Peyer's patch (tissue), 4 donors: ENCODE measurements at regions not wholly inside any gene's neighbourhood (a gene's known extent, or its start where the extent isn't known, plus 50 kb on each side); places are given as distances from the start of the nearest gene placed in this dataset.

Source experiments
- DNase-seq, 3 donors: peaks; one replicate each; pipeline ENCODE4 v3.0.0-alpha.2; 2017 to 2019
- H3K27ac ChIP-seq, 4 donors: fragments of 200-600 bp; sonication (generic); one replicate each; pipeline ENCODE4 v1.5.1; 2016 to 2019
- H3K27me3 ChIP-seq, 2 donors: fragments of 200-600 bp; sonication (generic); one replicate each; pipeline ENCODE4 v1.5.1; 2019
- H3K36me3 ChIP-seq, 3 donors: fragments of 200-600 bp; sonication (generic); one replicate each; pipeline ENCODE4 v1.5.1; 2016 to 2019
- H3K4me1 ChIP-seq, 4 donors: fragments of 200-600 bp; sonication (generic); one replicate each; pipeline ENCODE4 v1.5.1; 2016 to 2019
- H3K4me3 ChIP-seq, 4 donors: fragments of 200-600 bp; sonication (generic); 1 replicate in 3 of 4; 2 replicates in 1 of 4; pipeline ENCODE4 v1.5.1; 2016 to 2019; ENCODE audit warnings: mild to moderate bottlenecking in 1 of 4
- H3K9me3 ChIP-seq, 4 donors: fragments of 200-600 bp; sonication (generic); one replicate each; pipeline ENCODE4 v1.5.1; 2016 to 2019; ENCODE audit warnings: mild to moderate bottlenecking in 1 of 4
- CTCF ChIP-seq, 6 experiments: fragments of 450-650 bp in 4 of 6; fragments of 200-600 bp in 2 of 6; sonication (generic) in 1 of 6; IDR thresholded peaks; one replicate each; pipeline ENCODE4 v1.5.1; 2017 to 2019; ENCODE audit warnings: antibody characterized with exemption in 6 of 6, mild to moderate bottlenecking in 3 of 6, moderate library complexity in 1 of 6
- POLR2A ChIP-seq, 2 donors: fragments of 450-650 bp; IDR thresholded peaks; one replicate each; pipeline ENCODE4 v1.5.1; 2017; ENCODE audit warnings: antibody characterized with exemption in 2 of 2, mild to moderate bottlenecking in 2 of 2, moderate library complexity in 2 of 2

GRCh38 chr4:8790749-8791148, 80.9 kb downstream of the HMX1 start:
- H3K27me3 ChIP-seq: no peaks in the 10 kb centered on the region
- no peaks in the 10 kb centered on the region for H3K9me3 ChIP-seq
- H3K4me3 ChIP-seq: no peak overlapping the region
- no peak overlapping the region for H3K27ac ChIP-seq
- H3K4me1 ChIP-seq: no peaks in the 10 kb centered on the region
- TF ChIP-seq POLR2A (IDR thresholded peaks at IDR 0.05): no peak
- H3K36me3 ChIP-seq: no peaks in the 10 kb centered on the region
- no peak for DNase-seq

- H3K27me3 ChIP-seq: no peaks in the 10 kb centered on the region
- H3K36me3 ChIP-seq: no peaks in the 10 kb centered on the region
- H3K9me3 ChIP-seq: no peaks in the 10 kb centered on the region
- H3K4me3 ChIP-seq: no peak overlapping the region
- no peaks in the 10 kb centered on the region for H3K4me1 ChIP-seq
- no peak overlapping the region for H3K27ac ChIP-seq
- TF ChIP-seq POLR2A (IDR thresholded peaks at IDR 0.05) (no peak), CTCF (IDR thresholded peaks at IDR 0.05) (no peak)
- no peak for DNase-seq
These were observed 83.5 kb downstream of the HMX1 start for GRCh38 chr4:8788174-8788573.

- TF ChIP-seq CTCF (IDR thresholded peaks at IDR 0.05) (no peak), POLR2A (IDR thresholded peaks at IDR 0.05) (no peak)
These were observed 85.5 kb downstream of the HMX1 start for GRCh38 chr4:8786166-8786565.

GRCh38 chr4:8785656-8786142, 85.9 kb downstream of the HMX1 start:
- no peak for TF ChIP-seq CTCF (IDR thresholded peaks at IDR 0.05)
- TF ChIP-seq POLR2A (IDR thresholded peaks at IDR 0.05): no peak
- no peak for DNase-seq
- Histone ChIP-seq H3K27me3 (no peaks in the 10 kb centered on the region), H3K4me1 (no peaks in the 10 kb centered on the region), H3K36me3 (no peaks in the 10 kb centered on the region), H3K4me3 (no peak overlapping the region), H3K27ac (no peak overlapping the region), H3K9me3 (no peaks in the 10 kb centered on the region)

More at GRCh38 chr4:8786166-8786565, 85.5 kb downstream of the HMX1 start:
- Histone ChIP-seq H3K4me1 (no peaks in the 10 kb centered on the region), H3K27ac (no peak overlapping the region), H3K36me3 (no peaks in the 10 kb centered on the region), H3K27me3 (no peaks in the 10 kb centered on the region), H3K4me3 (no peak overlapping the region), H3K9me3 (no peaks in the 10 kb centered on the region)
- DNase-seq: no peak

GRCh38 chr4:8783736-8784135, 87.9 kb downstream of the HMX1 start:
- Histone ChIP-seq H3K4me1 (no peaks in the 10 kb centered on the region), H3K27me3 (no peaks in the 10 kb centered on the region), H3K4me3 (no peak overlapping the region), H3K27ac (no peak overlapping the region), H3K36me3 (no peaks in the 10 kb centered on the region), H3K9me3 (no peaks in the 10 kb centered on the region)
- no peak for TF ChIP-seq POLR2A (IDR thresholded peaks at IDR 0.05)
- TF ChIP-seq CTCF (IDR thresholded peaks at IDR 0.05): no peak
- DNase-seq: no peak

- no peaks in the 10 kb centered on the region for H3K9me3 ChIP-seq
- H3K4me1 ChIP-seq: no peaks in the 10 kb centered on the region
- TF ChIP-seq CTCF (IDR thresholded peaks at IDR 0.05): no peak
- TF ChIP-seq POLR2A (IDR thresholded peaks at IDR 0.05): no peak
- H3K4me3 ChIP-seq: no peak overlapping the region
- no peak overlapping the region for H3K27ac ChIP-seq
- H3K36me3 ChIP-seq: no peaks in the 10 kb centered on the region
- DNase-seq: no peak
- no peaks in the 10 kb centered on the region for H3K27me3 ChIP-seq
These were observed 89.5 kb downstream of the HMX1 start for GRCh38 chr4:8782135-8782534.
